ENCODE measurements at regions not wholly inside any gene's neighbourhood (a gene's known extent, or its start where the extent isn't known, plus 50 kb on each side); places are given as distances from the start of the nearest gene placed in this dataset.

DNA sequence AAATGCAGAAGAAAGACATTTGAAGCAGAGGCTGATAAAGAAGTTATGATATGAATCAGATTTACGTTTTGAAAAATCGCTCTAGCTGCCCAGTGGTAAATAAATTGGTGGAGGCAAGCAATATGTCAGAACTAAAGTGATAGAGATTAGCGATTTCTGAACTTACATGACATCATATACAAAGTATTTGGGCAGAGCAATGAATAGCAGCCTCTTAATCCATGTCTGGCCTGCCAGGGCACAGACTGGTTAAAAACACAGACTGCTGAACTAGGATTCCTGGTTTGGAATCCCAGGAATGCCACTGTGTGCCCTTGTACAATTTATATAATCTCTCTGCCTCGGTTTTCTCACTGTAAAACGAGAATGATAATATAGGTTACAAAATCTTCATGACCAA lies 243.1 kb upstream of the SETMAR start:
- TF ChIP-seq, protein P1, sequence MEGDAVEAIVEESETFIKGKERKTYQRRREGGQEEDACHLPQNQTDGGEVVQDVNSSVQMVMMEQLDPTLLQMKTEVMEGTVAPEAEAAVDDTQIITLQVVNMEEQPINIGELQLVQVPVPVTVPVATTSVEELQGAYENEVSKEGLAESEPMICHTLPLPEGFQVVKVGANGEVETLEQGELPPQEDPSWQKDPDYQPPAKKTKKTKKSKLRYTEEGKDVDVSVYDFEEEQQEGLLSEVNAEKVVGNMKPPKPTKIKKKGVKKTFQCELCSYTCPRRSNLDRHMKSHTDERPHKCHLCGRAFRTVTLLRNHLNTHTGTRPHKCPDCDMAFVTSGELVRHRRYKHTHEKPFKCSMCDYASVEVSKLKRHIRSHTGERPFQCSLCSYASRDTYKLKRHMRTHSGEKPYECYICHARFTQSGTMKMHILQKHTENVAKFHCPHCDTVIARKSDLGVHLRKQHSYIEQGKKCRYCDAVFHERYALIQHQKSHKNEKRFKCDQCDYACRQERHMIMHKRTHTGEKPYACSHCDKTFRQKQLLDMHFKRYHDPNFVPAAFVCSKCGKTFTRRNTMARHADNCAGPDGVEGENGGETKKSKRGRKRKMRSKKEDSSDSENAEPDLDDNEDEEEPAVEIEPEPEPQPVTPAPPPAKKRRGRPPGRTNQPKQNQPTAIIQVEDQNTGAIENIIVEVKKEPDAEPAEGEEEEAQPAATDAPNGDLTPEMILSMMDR (IDR thresholded peaks at IDR 0.05) = no peak
- TF ChIP-seq POLR2A (IDR thresholded peaks at IDR 0.05) = no peak
- TF ChIP-seq POLR2AphosphoS5 (IDR thresholded peaks at IDR 0.05) = no peak
- TF ChIP-seq EP300 (IDR thresholded peaks at IDR 0.05; ENCODE audit: low read depth) = no peak

Data from transverse colon (tissue), 4 donors.